SU-DHL-6 (cell line): ENCODE measurements at regions not wholly inside any gene's neighbourhood (a gene's known extent, or its start where the extent isn't known, plus 50 kb on each side); places are given as distances from the start of the nearest gene placed in this dataset.

ENCODE experiments used
- H2AFZ ChIP-seq: fragments of 200-600 bp; sonication (generic); 2 replicates; pipeline ENCODE4 v1.6.1; 2014; ENCODE audit warnings: low read depth, mild to moderate bottlenecking, moderate library complexity, mixed read lengths, antibody characterized with exemption, low read length; ENCODE audit not compliant: severe bottlenecking
- H3F3A ChIP-seq: fragments of 200-600 bp; shearing (Covaris generic); 2 replicates; pipeline ENCODE4 v1.6.0; 2016; ENCODE audit warnings: antibody characterized with exemption, mild to moderate bottlenecking; ENCODE audit not compliant: insufficient read depth
- H3K27ac ChIP-seq: fragments of 200-600 bp; sonication (generic); 2 replicates; pipeline ENCODE4 v1.5.1; 2016; ENCODE audit warnings: low read depth, mild to moderate bottlenecking, low read length, moderate library complexity, mixed read lengths
- H3K27me3 ChIP-seq: fragments of 200-600 bp; sonication (generic), shearing (Covaris generic); 2 replicates; pipeline ENCODE4 v1.6.0; 2014; ENCODE audit warnings: mild to moderate bottlenecking, low read length
- H3K36me3 ChIP-seq: fragments of 200-600 bp; sonication (generic); 2 replicates; pipeline ENCODE4 v1.6.1; 2014; ENCODE audit warnings: mild to moderate bottlenecking, low read length, mixed read lengths
- H3K4me2 ChIP-seq: fragments of 300-600, 200-600 bp; shearing (Covaris generic), sonication (generic); 2 replicates; pipeline ENCODE4 v1.6.0; 2014; ENCODE audit warnings: low read length, low read depth, mild to moderate bottlenecking; ENCODE audit not compliant: poor library complexity, severe bottlenecking
- H3K4me3 ChIP-seq: fragments of 200-600 bp; sonication (generic); 2 replicates; pipeline ENCODE4 v1.5.1; 2014; ENCODE audit warnings: antibody characterized with exemption, low read length, mild to moderate bottlenecking, mixed read lengths; ENCODE audit not compliant: insufficient read depth, poor library complexity, severe bottlenecking
- H3K79me2 ChIP-seq: fragments of 200-600 bp; sonication (generic); 2 replicates; pipeline ENCODE4 v1.6.1; 2014; ENCODE audit warnings: mild to moderate bottlenecking, low read length, moderate library complexity; ENCODE audit not compliant: insufficient read depth
- H3K9ac ChIP-seq: fragments of 200-600 bp; sonication (generic); 2 replicates; pipeline ENCODE4 v1.7.0; 2014; ENCODE audit warnings: mild to moderate bottlenecking, low read length
- H3K9me2 ChIP-seq: fragments of 200-600 bp; sonication (generic); replicated peaks from 2 replicates; pipeline ENCODE4 v1.6.1; 2014; ENCODE audit warnings: low read length; ENCODE audit not compliant: insufficient read depth
- H3K9me3 ChIP-seq: fragments of 200-600 bp; sonication (generic); 2 replicates; pipeline ENCODE4 v1.6.1; 2014; ENCODE audit warnings: low read length, mixed read lengths; ENCODE audit not compliant: insufficient read depth
- H4K20me1 ChIP-seq: fragments of 200-600 bp; sonication (generic); 2 replicates; pipeline ENCODE4 v1.6.1; 2014; ENCODE audit warnings: low read depth, mild to moderate bottlenecking, antibody characterized with exemption, low read length, moderate library complexity, mixed read lengths
- EZH2phosphoT487 ChIP-seq: fragments of 200-600 bp; sonication (generic), shearing (Covaris generic); conservative IDR thresholded peaks from 2 replicates; pipeline ENCODE4 v1.6.1; 2018; ENCODE audit warnings: mild to moderate bottlenecking, antibody characterized with exemption, low read length, moderate library complexity, mixed read lengths
- TF ChIP-seq, protein P1 (sequence below): fragments of 200-600 bp; sonication (generic); IDR thresholded peaks from one replicate; pipeline ENCODE4 v1.5.1; 2017; ENCODE audit warnings: antibody characterized with exemption, mild to moderate bottlenecking, low read length, moderate library complexity; ENCODE audit not compliant: insufficient read depth, poor library complexity, severe bottlenecking

DNA sequence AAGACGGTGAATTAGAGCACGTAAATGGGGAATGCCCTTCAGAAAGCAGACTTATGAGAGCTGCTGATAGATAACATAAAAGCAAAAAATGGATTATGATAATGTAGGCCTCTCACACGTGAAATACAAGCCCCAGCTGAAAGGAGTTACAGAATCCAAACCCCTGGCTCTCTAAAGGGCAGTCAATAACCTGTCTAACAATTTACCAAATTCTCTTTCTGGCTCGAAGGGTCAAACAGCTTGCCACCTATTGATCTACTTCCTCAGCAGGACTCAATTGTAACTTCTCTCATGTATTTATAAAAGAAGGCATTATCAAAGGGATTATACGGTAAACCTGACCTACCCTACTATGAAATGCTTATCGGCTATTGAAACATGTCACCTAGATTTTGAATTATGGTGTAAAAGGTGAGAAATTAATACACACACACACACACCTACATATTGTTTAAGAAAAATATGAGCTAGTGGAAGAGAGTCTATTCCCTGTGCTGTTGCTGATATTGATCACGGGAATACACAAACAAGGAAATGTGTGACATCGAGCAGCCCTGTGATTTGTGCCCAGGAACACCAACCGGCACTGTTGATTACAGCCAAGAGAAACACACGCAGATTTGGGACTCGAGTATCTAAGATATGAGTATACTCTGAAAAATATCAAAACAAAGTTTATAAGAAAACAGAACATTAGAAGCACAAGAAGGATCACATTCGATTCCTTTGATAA is 135.6 kb upstream of the NEBL start:
- no peaks in the 10 kb centered on the region for H3K9me3 ChIP-seq
- no peak overlapping the region for H3K9ac ChIP-seq
- no peaks in the 10 kb centered on the region for H3K27me3 ChIP-seq
- H3K79me2 ChIP-seq = no peaks in the 10 kb centered on the region
- TF ChIP-seq, protein P1, sequence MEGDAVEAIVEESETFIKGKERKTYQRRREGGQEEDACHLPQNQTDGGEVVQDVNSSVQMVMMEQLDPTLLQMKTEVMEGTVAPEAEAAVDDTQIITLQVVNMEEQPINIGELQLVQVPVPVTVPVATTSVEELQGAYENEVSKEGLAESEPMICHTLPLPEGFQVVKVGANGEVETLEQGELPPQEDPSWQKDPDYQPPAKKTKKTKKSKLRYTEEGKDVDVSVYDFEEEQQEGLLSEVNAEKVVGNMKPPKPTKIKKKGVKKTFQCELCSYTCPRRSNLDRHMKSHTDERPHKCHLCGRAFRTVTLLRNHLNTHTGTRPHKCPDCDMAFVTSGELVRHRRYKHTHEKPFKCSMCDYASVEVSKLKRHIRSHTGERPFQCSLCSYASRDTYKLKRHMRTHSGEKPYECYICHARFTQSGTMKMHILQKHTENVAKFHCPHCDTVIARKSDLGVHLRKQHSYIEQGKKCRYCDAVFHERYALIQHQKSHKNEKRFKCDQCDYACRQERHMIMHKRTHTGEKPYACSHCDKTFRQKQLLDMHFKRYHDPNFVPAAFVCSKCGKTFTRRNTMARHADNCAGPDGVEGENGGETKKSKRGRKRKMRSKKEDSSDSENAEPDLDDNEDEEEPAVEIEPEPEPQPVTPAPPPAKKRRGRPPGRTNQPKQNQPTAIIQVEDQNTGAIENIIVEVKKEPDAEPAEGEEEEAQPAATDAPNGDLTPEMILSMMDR = no peak
- no peak for TF ChIP-seq EZH2phosphoT487
- no peaks in the 10 kb centered on the region for H3K36me3 ChIP-seq
- H3F3A ChIP-seq = no peaks in the 10 kb centered on the region
- no peaks in the 10 kb centered on the region for H4K20me1 ChIP-seq
- no peak overlapping the region for H3K4me3 ChIP-seq
- H3K9me2 ChIP-seq = no peaks in the 10 kb centered on the region
- H2AFZ ChIP-seq = no peak overlapping the region
- H3K27ac ChIP-seq = no peak overlapping the region
- no peak overlapping the region for H3K4me2 ChIP-seq

DNA sequence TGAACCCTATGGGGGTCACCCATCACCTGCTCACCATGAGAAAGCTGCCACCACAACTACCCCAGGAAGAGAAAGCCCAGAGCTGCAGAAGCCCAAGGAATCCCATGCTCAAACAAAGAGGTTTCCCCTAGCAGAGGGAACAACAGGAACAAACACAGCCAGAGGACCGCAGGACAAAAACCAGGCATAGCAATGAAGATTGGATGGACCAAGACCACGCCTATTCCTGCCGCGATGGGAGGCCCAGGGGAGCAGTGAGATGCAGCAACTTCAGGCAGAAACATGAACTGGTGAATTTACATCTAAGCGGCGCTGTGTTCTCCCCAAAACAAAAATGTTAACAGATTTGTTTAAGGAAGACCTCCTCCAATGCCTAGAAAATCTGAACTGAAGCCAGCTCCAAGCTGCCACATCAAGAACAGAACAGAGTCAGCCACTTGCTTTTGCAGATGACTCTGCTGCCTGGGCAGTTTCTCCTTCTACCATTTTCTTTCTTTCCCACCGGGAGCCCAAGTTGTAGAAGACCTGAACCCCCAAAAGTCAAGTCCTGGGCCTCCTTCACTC is 134.2 kb upstream of the NEBL start:
- H3K79me2 ChIP-seq = no peaks in the 10 kb centered on the region
- H3K9ac ChIP-seq = no peak overlapping the region
- H3K9me2 ChIP-seq = no peaks in the 10 kb centered on the region
- no peak overlapping the region for H3K4me2 ChIP-seq
- no peak overlapping the region for H2AFZ ChIP-seq
- TF ChIP-seq, protein P1 = no peak
- TF ChIP-seq EZH2phosphoT487 = no peak
- no peak overlapping the region for H3K27ac ChIP-seq
- H4K20me1 ChIP-seq = no peaks in the 10 kb centered on the region
- H3K36me3 ChIP-seq = no peaks in the 10 kb centered on the region
- no peak overlapping the region for H3K4me3 ChIP-seq
- H3K9me3 ChIP-seq = no peaks in the 10 kb centered on the region
- no peaks in the 10 kb centered on the region for H3K27me3 ChIP-seq
- H3F3A ChIP-seq = no peaks in the 10 kb centered on the region

DNA sequence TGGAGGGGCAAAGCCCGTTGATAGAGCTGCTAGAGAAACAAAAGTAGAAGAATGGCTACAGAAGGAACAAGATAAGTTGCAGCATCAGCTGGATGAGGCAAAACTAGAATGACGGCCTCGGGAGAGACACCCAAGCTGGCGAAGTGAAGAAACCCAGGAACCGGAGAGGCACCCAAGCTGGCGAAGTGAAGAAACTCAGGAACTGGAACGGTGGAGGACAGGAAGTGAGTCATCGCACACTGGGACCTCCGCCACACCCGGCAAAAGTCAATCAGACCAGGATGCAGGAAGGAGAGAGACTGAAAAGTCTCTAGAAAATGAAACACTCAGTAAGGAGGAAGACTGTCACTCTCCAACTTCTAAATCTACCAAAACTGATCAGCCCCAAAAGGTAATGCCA is 133.0 kb upstream of the NEBL start:
- Histone ChIP-seq H3F3A (no peaks in the 10 kb centered on the region), H2AFZ (no peak overlapping the region), H3K27me3 (no peaks in the 10 kb centered on the region), H3K4me3 (no peak overlapping the region), H4K20me1 (no peaks in the 10 kb centered on the region), H3K4me2 (no peak overlapping the region), H3K9me2 (no peaks in the 10 kb centered on the region), H3K36me3 (no peaks in the 10 kb centered on the region), H3K27ac (no peak overlapping the region), H3K9me3 (no peaks in the 10 kb centered on the region), H3K9ac (no peak overlapping the region), H3K79me2 (no peaks in the 10 kb centered on the region)
- no peak for TF ChIP-seq EZH2phosphoT487
- TF ChIP-seq, protein P1 = no peak
